Neuron (in vitro differentiated cells): ENCODE measurements at regions not wholly inside any gene's neighbourhood (a gene's known extent, or its start where the extent isn't known, plus 50 kb on each side); places are given as distances from the start of the nearest gene placed in this dataset.

Source experiments
- H2AFZ ChIP-seq: one replicate; pipeline ENCODE4 v1.6.1; 2013; ENCODE audit warnings: low read depth, mild to moderate bottlenecking, inconsistent platforms, low read length, moderate library complexity
- H3K27me3 ChIP-seq: one replicate; pipeline ENCODE4 v1.6.1; 2013; ENCODE audit warnings: low read length; ENCODE audit not compliant: insufficient read depth
- H3K36me3 ChIP-seq: one replicate; pipeline ENCODE4 v1.6.1; 2013; ENCODE audit warnings: low read length; ENCODE audit not compliant: insufficient read depth
- H3K4me1 ChIP-seq: one replicate; pipeline ENCODE4 v1.6.1; 2013; ENCODE audit warnings: low read length; ENCODE audit not compliant: insufficient read depth
- H3K4me3 ChIP-seq: 2 replicates; pipeline ENCODE4 v1.5.1; 2013; ENCODE audit warnings: mild to moderate bottlenecking, low read length, moderate library complexity
- H3K9me3 ChIP-seq: one replicate; pipeline ENCODE4 v1.6.1; 2013; ENCODE audit warnings: low read length

- Histone ChIP-seq H3K4me3 (no peak overlapping the region), H3K36me3 (no peaks in the 10 kb centered on the region), H3K4me1 (no peaks in the 10 kb centered on the region), H3K9me3 (no peaks in the 10 kb centered on the region), H3K27me3 (no peaks in the 10 kb centered on the region), H2AFZ (no peak overlapping the region)
These were observed 304.5 kb upstream of the KAZN start for GRCh38 chr1:14294006-14294405.

DNA sequence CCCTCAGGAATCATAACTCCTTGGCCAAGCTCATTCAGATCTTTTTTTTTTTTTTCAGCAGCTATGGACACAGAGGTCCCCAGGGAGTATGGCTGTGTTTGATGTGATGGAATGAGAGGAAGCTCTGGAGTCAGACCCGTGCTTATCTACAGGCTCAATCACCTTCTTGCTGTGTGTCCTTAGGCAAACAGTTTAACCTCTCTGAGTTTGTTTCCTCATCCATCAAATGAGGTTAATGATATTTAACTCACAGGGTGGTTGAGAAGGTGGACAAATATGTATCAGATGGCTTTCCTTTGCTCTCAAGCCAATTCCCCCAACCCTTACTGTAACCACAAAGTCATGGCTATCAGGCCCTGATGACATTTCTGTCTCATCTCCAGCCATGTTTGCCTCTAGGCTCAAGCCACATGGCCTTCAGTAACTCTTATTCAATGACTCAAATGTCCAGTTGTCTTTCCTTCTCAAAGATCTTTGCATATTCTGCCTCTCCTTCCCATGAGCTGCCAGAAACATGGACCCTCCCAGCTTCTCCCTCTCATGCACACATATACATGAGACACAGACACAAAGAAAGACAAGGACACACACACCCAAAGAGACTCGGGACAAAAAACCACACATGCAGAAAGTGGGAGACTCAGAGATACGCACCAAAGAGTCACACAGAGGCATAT, 303.5 kb upstream of the KAZN start:
- Histone ChIP-seq H3K27me3 (no peaks in the 10 kb centered on the region), H3K4me1 (no peaks in the 10 kb centered on the region), H3K4me3 (no peak overlapping the region), H2AFZ (no peak overlapping the region), H3K9me3 (no peaks in the 10 kb centered on the region), H3K36me3 (no peaks in the 10 kb centered on the region)

DNA sequence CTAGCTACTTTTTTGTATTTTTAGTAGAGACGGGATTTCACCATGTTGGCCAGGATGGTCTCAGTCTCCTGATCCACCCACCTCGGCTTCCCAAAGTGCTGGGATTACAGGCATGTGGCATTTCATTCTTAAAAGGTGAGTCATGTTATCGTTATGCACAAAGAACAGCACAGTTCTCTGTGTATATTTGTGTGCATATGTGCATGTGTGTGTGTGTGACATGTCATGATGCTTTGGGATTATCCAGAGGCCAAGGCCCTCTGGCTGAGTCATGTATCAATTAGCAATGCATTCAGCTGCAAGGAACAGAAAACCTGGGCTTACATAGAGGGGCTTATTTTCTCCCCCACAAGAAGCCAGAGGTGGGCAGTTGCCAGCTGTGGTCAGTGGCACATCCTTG, 301.7 kb upstream of the KAZN start:
- no peaks in the 10 kb centered on the region for H3K9me3 ChIP-seq
- H3K36me3 ChIP-seq = no peaks in the 10 kb centered on the region
- H2AFZ ChIP-seq = no peak overlapping the region
- H3K4me3 ChIP-seq = no peak overlapping the region
- H3K27me3 ChIP-seq = no peaks in the 10 kb centered on the region
- H3K4me1 ChIP-seq = no peaks in the 10 kb centered on the region

- no peaks in the 10 kb centered on the region for H3K27me3 ChIP-seq
- no peaks in the 10 kb centered on the region for H3K36me3 ChIP-seq
- no peaks in the 10 kb centered on the region for H3K4me1 ChIP-seq
- H2AFZ ChIP-seq = no peak overlapping the region
- H3K9me3 ChIP-seq = no peaks in the 10 kb centered on the region
- no peak overlapping the region for H3K4me3 ChIP-seq
These were observed 301.1 kb upstream of the KAZN start for GRCh38 chr1:14297356-14297755.

GRCh38 chr1:14298806-14299205, 299.7 kb upstream of the KAZN start:
- Histone ChIP-seq H3K4me1 (no peaks in the 10 kb centered on the region), H3K36me3 (no peaks in the 10 kb centered on the region), H3K4me3 (no peak overlapping the region), H3K9me3 (no peaks in the 10 kb centered on the region), H3K27me3 (no peaks in the 10 kb centered on the region), H2AFZ (no peak overlapping the region)

GRCh38 chr1:14300991-14301703, 297.3 kb upstream of the KAZN start:
- no peak overlapping the region for H2AFZ ChIP-seq
- no peaks in the 10 kb centered on the region for H3K9me3 ChIP-seq
- H3K4me3 ChIP-seq = no peak overlapping the region
- no peaks in the 10 kb centered on the region for H3K4me1 ChIP-seq
- H3K27me3 ChIP-seq = no peaks in the 10 kb centered on the region
- no peaks in the 10 kb centered on the region for H3K36me3 ChIP-seq

DNA sequence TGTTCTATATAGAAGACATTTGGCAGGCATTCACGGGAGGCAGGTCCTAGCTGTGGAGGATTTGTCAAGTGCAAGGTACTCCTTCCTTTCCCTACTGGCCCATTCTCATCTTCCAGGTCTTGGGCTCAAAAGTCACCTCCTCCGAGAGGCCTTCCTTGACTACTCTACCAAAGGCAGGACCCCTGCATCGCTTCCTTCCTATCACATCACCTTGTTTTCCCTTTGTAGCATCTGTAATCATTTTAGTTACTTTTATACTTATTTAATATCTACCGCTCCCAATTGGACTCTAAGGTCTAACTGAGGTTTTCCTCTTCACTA, 296.8 kb upstream of the KAZN start:
- no peak overlapping the region for H2AFZ ChIP-seq
- H3K36me3 ChIP-seq = no peaks in the 10 kb centered on the region
- H3K9me3 ChIP-seq = no peaks in the 10 kb centered on the region
- no peaks in the 10 kb centered on the region for H3K4me1 ChIP-seq
- H3K4me3 ChIP-seq = no peak overlapping the region
- no peaks in the 10 kb centered on the region for H3K27me3 ChIP-seq

GRCh38 chr1:14302025-14302424, 296.5 kb upstream of the KAZN start:
- no peak overlapping the region for H2AFZ ChIP-seq
- no peak overlapping the region for H3K4me3 ChIP-seq
- no peaks in the 10 kb centered on the region for H3K27me3 ChIP-seq
- H3K36me3 ChIP-seq = no peaks in the 10 kb centered on the region
- no peaks in the 10 kb centered on the region for H3K4me1 ChIP-seq
- no peaks in the 10 kb centered on the region for H3K9me3 ChIP-seq

- Histone ChIP-seq H3K9me3 (no peaks in the 10 kb centered on the region), H3K27me3 (no peaks in the 10 kb centered on the region), H3K4me3 (no peak overlapping the region), H3K4me1 (no peaks in the 10 kb centered on the region), H2AFZ (no peak overlapping the region), H3K36me3 (no peaks in the 10 kb centered on the region)
These were observed 295.5 kb upstream of the KAZN start for GRCh38 chr1:14303011-14303410.

DNA sequence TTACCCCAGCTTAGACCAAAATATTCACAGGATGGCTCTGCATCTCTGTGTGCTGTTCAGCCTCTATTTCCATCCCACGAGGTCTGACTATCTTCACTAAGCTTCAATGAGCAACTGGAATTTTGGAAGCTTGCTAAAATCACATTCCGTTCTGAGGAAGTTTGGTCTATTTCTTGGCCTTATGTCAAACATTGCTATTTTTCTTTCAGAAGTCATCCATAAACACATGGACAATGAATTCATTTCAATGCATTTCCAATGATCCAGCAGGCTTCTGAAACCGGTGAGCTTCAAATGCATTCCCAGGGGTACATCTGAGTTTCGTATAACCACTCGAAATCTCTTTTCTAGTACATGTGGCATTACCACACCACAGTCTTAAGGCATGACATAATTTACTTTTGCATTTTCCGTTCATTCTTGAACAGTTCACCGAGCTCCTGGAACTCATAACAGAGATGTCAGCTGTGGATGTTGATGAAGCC, 294.1 kb upstream of the KAZN start:
- no peaks in the 10 kb centered on the region for H3K4me1 ChIP-seq
- no peaks in the 10 kb centered on the region for H3K27me3 ChIP-seq
- no peaks in the 10 kb centered on the region for H3K9me3 ChIP-seq
- H3K4me3 ChIP-seq = no peak overlapping the region
- no peak overlapping the region for H2AFZ ChIP-seq
- H3K36me3 ChIP-seq = no peaks in the 10 kb centered on the region

GRCh38 chr1:14308460-14308859, 290.0 kb upstream of the KAZN start:
- Histone ChIP-seq H3K9me3 (no peaks in the 10 kb centered on the region), H3K27me3 (no peaks in the 10 kb centered on the region), H3K36me3 (no peaks in the 10 kb centered on the region), H3K4me3 (no peak overlapping the region), H3K4me1 (no peaks in the 10 kb centered on the region), H2AFZ (no peak overlapping the region)

- no peaks in the 10 kb centered on the region for H3K27me3 ChIP-seq
- H3K4me3 ChIP-seq = no peak overlapping the region
- H3K9me3 ChIP-seq = no peaks in the 10 kb centered on the region
- no peaks in the 10 kb centered on the region for H3K36me3 ChIP-seq
- no peaks in the 10 kb centered on the region for H3K4me1 ChIP-seq
- H2AFZ ChIP-seq = no peak overlapping the region
These were observed 288.5 kb upstream of the KAZN start for GRCh38 chr1:14309984-14310383.

GRCh38 chr1:14310476-14310875, 288.0 kb upstream of the KAZN start:
- Histone ChIP-seq H3K4me3 (no peak overlapping the region), H3K4me1 (no peaks in the 10 kb centered on the region), H3K36me3 (no peaks in the 10 kb centered on the region), H3K9me3 (no peaks in the 10 kb centered on the region), H3K27me3 (no peaks in the 10 kb centered on the region), H2AFZ (no peak overlapping the region)
